Eye (tissue), 1 donor: ENCODE measurements at regions not wholly inside any gene's neighbourhood (a gene's known extent, or its start where the extent isn't known, plus 50 kb on each side); places are given as distances from the start of the nearest gene placed in this dataset.

Experiments used
- DNase-seq: peaks from one replicate; pipeline ENCODE4 v3.0.0-alpha.2; 2015

DNA sequence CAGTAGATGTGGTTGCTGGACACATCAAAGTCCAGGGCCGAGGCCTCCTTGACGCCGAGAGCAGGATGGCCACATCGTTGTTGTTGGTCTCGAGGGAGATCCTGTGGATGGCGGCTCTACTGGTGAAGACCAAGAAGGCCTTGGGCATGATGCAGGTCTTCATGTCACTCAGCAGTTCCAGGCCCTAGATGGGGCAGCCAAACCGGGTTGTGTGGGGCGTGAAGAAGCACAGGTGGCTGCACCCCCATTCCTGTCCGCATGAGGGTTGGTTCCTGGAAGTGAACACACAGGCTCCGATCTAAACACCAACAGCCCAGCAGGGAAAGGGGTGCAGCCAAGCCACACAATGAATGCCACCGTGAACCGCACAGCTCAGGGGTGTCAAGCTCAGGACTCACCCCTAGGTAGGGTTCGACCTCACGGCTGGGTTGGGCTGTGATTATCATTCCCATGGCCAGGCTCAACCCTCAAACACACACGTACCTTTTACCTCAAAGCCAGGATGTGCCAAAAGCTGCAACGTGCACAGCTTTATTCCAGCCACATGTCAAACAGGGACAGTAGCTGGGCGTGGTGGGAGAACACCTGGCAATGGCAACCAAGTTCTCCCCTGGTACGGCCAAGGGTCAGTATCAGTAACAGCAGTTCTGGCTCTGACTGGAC is 132.3 kb downstream of the CRYBB2 start:
- DNase-seq: no peak

DNA sequence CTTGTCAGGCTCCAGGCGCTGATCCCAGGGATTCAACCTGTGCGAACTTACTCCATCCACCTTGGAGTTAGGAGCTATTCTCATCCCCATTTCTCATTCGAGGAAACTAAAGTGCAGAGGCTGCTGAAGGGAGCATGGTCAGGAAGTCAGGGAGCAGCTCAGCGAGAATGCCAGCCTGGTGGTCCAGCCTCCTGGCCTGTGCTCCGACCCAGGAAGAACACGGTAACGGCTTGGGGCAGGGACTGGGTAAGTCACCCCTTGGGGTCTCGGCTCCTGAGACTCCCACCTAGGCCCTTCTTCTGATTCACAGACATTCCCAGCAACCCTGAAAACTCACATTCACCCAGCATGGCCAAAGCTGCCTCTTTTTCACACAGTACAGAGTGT is 132.8 kb downstream of the CRYBB2 start:
- DNase-seq: no peak

DNA sequence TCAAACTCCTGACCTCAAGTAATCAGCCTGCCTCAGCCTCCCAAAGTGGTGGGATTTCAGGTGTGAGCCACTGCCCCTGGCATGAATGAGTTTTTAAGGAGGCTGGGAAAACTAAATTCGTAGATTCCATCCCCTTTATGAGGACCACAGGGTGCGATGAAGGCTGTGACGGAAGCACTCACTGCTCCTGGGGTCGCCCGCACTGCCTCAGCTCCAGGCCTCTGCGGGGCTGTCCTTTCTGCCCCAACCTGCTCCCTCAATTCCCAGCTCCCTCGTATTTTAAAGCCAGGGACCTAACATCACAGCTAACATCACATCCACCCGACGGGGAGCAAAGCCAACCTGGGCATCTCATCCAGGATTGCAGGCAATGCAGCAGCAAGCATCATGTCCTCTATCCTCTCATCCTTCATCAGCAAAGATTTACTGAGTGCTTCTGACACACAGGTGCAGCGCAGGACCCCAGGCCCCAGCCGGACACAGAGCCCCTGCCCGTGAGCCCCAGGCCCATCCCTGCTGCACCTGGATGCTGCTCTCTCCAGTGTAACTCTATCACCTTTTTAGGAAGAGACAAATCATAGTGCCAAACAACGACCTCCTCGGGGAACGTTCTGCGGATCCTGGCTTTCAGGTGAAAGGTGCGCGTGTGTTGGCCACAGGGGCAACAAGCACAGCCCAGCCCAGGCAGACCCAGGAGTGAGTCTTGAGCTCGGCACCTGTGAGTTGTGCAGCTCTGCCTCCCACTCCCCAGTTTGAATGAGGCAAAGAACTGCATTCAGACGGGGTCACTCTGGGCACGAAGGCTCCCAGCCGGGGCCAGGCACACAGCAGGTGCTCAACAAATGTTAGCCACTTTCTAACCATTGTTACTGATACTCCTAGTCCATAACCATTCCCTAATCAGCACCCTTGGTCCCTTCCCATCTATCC is 134.3 kb downstream of the CRYBB2 start:
- no peak for DNase-seq

DNA sequence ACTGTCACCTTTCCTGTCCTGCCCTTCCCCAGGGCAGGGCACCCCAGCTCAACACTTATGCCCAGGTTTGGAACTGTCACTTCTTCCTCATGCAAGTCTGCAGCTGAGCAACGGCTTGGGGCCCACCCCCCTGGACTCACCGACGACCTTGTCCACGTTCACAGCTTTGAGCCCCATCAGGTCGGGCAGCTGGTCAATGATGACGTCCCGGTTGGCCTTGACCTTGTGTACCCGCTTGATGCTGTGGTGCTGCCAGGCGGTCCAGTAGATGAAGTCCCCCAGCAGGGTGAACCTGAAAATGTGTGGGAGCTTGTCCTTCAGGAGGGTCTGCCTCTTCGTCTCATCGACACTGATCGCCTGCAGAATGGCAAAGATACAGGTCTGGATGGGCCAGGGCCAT is 135.0 kb downstream of the CRYBB2 start:
- DNase-seq: no peak

DNA sequence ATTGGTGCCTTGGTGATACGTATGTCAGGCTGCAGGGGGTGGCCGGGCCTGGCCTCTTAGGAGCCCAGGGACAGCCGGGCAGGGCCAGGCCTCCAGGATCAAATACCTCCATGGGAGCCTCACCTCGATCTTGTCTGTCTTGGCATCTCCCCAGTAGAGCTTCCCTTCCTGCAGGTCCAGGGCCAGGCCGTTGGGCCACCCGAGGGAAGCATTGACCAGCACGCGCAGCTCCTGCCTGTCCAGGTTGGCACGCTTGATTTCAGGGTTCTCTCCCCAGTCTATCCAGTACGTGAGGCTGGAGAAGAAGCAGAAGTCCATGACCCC is 137.7 kb downstream of the CRYBB2 start:
- DNase-seq: no peak

DNA sequence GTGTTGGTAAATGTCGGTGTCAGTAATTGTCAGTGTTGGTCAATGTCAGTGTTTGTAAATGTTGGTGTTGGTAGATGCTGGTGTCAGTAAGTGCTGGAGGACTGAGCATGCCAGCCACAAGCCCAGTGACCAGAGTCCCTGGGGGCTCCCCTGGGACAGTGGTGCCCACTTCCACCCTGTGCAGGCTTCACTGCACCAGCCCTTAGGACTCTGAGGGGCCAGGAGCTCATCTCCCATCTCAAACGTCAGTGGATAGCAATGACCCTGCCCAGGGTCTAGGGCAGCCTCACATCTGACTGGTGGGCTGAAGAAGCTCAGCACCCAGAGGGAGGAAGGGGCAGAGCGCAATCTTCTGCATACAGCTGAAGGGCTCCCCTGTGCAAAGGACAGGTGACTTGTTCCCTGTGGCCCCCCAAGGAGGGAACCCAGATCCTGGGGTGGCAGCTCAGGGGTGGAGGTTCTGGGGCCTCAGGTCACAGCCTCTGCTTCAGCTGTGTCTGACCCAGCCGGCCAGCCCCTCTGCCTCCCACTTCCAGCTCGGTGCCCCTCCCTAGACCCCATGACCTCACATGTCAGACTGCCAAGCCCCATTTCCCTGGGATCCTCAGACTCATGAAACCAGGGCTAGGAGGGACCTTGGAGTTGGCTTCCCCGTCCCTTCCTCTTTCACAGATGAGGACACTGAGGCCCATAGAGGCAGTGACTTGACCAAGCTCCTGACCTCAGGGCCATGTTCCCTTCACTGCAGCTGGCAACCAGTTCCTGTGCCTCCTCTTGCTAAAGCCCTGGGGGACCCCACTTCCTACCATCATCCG is 138.4 kb downstream of the CRYBB2 start:
- no peak for DNase-seq

DNA sequence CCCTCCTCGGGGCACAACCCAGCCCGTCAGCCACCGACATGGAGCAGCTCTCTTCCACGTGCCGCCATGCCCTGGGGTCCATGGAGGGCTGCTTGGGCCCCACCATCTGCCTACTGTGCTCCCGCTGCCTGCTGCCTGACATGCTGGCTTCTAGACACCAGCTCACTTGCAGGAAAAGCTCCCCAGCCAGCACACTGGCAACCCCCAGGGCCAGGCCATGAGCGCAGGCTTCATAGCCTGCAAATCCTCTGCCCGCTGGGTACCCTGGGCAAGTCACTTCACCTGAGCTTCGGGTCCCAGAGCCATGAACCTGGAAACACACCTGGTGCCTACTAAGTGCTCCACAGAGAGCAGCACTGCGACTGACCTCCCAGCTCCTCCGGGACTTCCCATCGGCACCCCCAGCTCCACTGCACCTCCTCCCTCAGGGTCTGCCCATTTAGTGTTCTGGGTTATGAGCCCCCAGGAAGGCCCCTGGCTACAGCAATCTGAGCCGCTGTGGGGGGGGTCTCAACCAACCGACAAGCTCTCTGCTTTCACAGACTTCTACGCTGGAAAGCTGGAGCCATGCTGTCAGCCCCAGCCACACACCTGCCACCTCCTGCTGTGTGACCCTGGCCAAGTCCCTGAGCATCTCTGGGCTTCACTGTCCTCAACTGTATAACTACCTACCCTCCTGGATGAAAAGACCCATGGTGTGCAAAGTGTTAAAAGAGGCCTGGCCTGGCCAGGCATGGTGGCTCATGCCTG is 139.2 kb downstream of the CRYBB2 start:
- no peak for DNase-seq

DNA sequence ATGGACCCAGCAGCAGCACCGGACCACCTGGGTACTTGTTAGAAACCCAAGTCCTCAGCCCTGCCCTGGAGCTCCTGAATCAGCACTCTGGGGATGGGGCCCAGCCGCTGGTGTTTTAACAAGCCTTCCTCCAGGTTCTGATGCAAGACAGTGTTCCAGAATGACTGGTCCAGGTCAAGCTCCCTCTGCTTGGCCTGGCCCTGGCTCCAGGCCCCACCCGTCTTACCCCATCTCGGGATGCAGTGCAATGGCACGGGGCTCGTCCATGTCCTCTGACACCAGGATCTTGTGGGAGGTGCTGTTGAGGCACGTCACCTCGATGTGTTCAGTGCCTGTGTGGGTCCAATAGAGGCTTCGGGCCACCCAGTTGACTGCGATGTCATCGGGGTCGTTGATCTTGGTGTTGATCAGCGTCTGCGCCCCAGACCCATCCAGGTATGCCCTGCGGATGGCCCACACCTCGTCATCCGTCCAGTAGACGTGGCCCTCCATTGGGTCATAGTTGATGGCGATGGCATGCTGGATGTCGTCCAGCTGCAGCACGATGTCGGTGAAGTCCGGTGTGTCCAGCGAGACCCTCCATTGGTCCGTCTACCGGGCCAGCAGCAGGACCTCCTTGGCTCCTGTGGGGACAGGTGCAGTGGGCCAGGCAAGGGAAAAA is 140.3 kb downstream of the CRYBB2 start:
- DNase-seq: no peak

DNA sequence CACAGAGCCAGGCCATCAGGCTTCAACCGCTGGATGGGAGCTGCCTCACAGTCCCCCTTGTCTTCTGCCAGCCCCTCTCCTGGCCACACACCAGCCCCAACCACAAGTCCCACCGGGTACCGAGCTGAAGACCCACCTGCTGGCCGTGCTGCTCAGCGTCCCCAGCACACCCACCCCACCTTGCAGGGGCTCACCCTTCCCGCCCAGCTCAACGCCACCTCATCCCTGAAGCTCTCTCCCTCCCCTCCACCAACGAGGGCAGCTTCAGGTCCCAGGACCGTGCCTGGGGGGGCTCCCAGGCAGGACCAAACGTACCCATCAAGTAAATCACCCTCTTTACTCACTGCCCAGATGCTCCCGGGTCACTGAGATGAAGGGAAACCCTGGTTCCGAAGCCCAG is 141.0 kb downstream of the CRYBB2 start:
- no peak for DNase-seq

DNA sequence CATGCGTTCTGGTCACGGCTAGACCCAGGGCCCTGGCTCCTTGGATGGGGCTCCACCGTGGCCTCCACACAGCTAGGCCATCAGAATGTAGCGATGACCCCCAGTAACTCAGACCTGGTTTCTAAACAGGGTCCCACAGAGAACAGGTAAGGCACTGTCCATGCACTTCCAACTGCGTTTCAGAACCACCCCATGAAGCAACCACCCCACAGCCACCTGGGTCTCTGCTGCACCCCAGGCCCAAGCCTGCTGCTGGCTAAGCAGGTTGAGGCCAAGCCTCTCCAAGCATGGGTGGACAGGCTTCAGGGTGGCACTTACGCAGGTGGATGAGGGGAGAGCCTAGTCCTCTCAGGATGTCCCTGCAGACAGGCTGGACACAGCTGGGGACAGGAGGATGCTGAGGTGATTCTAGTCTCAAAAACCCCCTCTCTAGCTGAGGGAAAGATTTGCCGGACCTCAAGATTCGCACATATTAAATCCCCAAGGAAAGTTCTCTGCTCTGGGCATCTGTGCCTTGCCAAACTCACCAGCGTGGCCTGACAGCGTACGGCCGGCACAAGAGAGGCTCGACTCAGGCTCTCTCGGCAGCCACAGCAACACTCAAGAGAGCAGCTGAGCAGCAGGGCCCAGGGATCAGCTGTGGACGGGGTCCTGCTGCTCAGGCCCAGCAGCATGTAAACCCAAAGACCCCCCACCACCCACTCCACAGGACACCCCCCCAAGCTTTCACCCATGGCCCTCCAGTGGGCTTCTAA is 141.6 kb downstream of the CRYBB2 start:
- no peak for DNase-seq

DNA sequence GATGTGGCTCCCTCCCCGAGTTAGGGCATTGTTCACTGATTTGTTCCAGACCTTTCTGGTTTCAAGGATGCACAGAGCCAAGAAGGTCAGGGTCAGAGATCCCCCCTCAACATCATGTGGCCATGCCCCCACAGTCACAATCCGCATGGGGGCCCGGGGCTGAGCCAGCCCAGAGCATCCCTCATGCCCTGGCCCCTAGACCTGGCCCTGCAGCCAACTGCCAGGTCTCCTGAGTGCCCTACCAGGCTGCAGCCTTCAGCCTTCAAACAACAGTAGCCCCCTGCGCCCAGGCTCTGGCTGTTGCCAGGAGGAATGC is 142.4 kb downstream of the CRYBB2 start:
- no peak for DNase-seq

DNA sequence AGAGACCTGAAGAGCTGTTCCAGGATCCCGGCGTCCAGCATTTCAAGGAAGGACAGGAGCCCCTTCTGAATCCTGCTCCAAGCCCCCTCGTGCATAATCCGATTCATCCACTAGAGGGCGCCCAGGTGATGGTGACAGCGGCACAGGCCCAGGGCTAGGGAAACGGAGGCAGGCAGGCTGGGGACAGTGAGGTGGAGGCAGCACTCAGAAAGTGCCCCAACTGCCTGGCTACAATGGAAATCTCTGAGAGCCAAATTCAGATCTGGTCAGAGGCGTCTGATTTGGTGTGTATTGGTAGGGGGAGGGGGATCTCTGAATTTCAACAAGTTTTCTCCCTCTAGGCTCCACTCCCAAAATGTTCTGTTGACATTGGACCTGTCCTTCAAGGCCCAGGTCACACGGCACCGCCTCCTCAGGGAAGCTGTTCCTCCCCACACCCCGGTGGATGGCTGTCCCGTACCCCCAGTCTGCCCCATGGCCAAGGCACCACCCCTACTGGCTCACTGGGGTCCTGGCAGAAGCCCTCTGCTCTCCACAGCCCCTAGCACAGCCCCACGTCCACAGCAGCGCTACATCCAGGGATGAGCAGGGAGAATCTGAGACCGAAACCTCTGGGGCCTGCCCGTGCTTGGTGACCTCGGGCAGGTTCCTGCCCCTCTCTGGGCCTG is 142.9 kb downstream of the CRYBB2 start:
- peak; percentile 86 for DNase-seq

DNA sequence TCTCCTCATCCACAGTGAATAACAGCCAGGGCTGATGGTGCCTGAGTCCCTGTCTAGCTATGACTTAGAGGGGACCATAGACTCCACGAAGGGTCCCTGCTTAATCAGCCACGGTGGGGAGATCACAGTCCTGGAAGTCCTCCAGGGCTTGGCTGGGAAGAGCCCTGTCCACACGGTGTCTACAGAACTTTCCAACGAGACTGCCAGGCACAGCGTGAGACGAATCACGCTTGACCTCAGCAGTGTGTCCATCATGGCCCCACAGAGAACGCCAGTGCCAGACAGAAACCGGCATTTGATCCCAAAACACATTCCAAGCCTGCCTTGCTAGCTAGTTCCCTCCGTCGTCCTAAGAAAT is 143.4 kb downstream of the CRYBB2 start:
- no peak for DNase-seq

DNA sequence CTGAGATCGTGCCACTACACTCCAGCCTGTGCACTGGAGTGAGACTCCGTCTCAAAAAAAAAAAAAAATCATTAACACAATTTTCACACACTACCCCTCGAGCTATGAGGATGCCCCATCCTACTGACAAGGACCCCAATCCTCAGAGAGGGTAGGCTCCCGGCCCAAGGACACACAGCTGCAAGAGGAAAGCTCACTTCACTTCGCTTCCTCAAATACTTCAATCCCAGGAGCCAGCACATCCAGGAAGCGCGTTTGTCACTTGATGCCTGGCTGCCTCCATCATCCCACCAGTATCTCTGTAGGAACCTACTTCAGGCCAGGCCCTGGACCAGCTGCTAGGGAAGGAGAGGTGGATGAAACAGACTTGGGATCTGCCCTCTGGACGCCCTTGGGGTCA is 144.0 kb downstream of the CRYBB2 start:
- no peak for DNase-seq

DNA sequence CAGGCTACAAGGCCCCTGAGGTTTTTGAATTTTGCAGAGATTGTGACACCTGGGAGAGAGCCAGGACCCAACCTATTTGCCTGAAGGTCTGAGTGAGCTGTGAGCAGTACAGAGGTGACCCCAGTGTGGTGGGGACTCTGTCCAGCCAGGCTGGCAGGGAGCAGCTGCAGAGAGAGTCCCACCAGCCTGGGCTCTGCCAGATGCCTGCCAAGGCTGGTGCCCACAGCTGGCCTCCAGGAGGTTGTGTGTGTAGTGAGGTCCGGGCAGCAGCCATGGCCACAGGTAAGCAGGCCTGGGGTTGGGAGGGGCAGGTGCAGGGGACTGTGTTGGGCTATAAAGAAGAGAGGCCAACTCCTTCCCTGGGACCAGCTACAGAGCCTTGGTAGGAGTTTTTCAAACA is 144.8 kb downstream of the CRYBB2 start:
- DNase-seq: no peak

DNA sequence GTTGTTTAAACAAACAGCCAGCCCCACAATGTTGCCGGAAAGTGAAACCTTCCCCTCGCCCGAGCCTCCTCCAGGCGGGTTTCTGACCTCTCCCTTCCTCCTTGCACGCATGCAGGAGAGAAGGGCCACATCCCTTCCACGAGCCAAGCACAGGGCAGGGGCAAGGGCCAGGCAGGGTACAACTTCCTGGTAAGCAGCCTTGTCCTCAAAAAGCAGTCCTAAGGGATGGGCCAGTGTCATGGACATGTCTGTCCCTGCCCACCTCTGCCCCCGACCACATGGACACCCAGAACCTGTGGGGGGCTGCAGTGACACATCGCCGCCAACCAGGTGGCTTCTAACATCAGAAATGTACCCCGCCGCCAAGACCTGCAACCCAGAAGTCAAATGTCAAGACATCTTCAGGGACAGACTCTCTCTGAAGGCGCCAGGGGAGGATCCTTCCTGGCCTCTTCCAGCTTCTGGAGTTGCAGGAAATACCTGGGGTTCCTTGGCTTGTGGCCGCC is 145.3 kb downstream of the CRYBB2 start:
- no peak for DNase-seq

DNA sequence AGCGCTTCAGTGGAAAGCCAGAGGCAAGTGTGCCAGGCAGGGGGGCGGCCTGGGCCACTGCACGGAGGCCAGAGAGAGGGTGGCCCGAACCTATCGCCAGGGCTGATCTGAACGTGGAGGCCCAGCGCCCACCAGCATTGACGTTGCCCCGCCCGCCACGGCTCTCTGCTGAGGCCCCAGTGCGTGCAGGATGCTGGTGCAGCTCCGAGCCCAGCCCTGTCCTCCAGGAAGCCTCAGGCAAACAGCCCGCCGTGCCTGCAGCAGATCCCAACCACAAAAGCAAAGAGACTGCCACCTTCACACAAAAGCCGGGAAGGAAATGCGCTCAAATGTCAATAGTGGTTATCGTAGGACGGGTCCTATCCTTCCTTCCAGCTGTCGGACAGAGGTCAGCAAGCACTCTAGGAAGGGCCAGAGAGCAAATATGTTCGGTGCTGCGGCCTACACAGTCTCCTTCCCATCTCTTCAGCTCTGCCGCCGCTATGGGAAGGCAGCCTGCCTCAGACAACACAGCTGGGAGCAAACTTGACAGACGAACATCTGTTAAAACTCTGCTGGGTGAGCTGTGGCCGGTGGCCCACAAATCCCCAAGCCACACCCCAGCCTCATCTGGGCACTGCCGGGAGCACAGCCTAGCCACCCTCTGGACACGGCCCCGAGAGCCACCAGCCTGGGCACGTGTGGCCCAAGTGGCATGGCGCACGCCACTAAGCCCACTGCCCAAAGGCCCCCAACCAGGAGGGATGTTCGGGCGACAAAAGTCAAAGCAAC is 146.2 kb downstream of the CRYBB2 start:
- peak; percentile 44 for DNase-seq

DNA sequence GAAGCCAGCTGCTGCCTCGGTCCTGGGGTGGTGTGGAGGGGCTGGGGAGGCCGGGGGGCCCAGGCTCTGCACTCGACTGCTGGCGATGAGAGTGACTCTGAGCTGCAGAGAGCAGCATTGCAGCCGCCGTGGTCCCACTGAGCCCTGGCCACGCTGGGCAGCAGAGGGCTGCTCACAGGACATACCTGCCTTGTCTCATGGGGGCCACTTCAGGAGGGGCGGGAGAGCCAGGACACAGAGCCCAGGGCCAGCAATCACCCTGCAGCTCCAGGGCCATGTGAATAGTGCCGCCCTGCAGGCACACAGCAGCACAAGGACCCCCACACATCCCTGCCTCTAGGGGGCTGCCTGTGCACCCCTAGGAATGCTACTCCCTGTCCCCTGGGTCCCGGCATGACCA is 147.0 kb downstream of the CRYBB2 start:
- no peak for DNase-seq

DNA sequence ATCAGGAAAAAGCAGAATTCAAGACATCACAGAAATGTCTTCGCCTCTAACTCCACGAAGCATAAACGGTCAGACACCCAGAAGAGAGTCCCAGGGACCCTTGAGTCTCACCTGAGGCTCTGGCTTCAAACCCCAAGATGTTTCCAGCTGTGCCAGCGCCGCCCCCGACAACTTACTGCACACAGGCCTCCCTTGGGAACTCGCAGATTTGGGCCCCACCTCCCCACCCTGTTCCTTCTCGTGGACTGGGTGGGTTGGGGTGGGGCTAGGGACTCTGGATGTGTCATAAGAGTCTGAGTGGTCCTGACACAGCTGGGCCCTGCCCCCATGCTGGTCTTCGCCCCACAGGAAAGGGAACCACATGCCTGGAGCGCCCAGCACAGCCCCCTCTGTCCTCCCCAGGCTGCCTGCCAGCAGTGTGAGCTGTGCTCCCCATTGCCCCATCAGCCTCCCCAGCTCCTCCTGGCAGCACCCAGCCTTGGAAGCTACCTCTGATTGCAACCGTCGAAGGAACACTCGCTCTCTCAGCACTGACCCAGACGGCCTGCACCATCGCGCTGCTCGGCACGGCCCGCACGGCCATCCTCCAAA is 147.5 kb downstream of the CRYBB2 start:
- no peak for DNase-seq

DNA sequence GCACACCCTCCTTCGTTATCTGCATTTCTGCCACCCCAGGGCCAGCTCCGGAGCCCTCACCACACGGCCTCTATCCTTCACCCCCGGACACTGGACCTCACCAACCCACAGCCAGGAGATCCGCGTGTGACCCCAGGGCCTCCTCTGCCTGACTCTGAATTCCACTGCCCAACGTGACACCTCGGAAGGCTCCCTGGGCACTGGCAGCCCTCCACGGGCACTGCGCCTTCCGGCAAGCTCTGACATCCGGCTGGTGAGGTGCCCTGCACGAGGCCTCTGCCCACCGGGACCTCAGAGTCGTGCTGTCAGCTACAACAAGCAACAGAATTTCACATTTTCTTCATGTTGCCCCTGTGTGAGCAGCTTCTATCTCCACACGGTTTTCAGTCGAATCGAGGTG is 148.3 kb downstream of the CRYBB2 start:
- no peak for DNase-seq
